ENCODE measurements at regions not wholly inside any gene's neighbourhood (a gene's known extent, or its start where the extent isn't known, plus 50 kb on each side); places are given as distances from the start of the nearest gene placed in this dataset.

DNA sequence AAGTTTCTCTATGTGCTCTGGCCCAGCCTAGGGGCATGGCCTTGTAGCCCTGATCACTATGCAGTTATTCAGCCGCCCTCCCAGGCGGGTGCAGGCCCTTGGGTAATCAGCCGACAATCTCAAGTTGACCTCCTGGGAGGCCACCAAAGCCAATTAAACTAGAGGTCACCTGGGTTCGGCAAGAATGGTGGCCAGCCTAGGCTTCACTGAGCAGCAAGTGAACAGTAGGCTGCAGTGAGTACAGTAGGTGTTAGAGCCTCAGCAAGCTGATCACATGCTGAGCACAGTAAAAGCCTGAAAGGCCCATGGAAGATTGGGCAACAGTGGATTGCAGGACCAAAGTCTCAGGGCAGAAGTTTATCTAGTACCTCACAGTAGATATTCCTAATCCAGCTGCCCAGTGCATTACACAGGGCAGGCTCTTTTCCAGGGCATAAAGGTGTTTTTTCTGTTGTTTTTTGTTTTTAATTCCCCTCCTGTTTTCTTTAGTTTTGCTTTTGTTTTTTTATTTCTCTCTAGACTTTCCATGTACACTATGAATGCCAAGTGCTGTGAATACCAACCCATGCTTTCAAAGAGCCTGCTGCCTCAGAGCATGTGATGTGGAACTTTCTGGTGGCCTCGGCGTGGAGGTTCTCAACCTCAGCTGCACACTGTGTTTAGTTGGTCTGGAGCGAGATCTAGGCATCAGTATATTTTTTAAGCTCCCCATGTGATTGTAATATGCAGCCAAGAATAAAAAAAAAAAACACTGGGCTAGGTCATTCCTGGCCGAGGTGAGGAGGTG, 55.9 kb upstream of the ATL2 start (continued):
- TF ChIP-seq, protein P1, sequence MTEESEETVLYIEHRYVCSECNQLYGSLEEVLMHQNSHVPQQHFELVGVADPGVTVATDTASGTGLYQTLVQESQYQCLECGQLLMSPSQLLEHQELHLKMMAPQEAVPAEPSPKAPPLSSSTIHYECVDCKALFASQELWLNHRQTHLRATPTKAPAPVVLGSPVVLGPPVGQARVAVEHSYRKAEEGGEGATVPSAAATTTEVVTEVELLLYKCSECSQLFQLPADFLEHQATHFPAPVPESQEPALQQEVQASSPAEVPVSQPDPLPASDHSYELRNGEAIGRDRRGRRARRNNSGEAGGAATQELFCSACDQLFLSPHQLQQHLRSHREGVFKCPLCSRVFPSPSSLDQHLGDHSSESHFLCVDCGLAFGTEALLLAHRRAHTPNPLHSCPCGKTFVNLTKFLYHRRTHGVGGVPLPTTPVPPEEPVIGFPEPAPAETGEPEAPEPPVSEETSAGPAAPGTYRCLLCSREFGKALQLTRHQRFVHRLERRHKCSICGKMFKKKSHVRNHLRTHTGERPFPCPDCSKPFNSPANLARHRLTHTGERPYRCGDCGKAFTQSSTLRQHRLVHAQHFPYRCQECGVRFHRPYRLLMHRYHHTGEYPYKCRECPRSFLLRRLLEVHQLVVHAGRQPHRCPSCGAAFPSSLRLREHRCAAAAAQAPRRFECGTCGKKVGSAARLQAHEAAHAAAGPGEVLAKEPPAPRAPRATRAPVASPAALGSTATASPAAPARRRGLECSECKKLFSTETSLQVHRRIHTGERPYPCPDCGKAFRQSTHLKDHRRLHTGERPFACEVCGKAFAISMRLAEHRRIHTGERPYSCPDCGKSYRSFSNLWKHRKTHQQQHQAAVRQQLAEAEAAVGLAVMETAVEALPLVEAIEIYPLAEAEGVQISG (CRISPR knock-in tag; IDR thresholded peaks at IDR 0.05): peak; percentile 90
- TF ChIP-seq ZNF343 (CRISPR knock-in tag; IDR thresholded peaks at IDR 0.05) (peak; percentile 99), ZNF484 (CRISPR knock-in tag; IDR thresholded peaks at IDR 0.05; ENCODE audit: borderline replicate concordance, low read depth) (no peak), ZFP36L1 (CRISPR knock-in tag; IDR thresholded peaks at IDR 0.05) (no peak; the same call in 1 of the 2 replicates), ADNP (CRISPR knock-in tag; IDR thresholded peaks at IDR 0.05) (0 out of 2 replicates have a peak, but pooled peaks have one; percentile 48), ZNF891 (CRISPR knock-in tag; IDR thresholded peaks at IDR 0.05) (no peak; the same call in 1 of the 2 replicates), NFE2L1 (CRISPR knock-in tag; IDR thresholded peaks at IDR 0.05; ENCODE audit: borderline replicate concordance) (no peak), ZEB1 (IDR thresholded peaks at IDR 0.05; ENCODE audit: insufficient replicate concordance, low read depth) (no peak), NCOR1 (IDR thresholded peaks at IDR 0.05; ENCODE audit: borderline replicate concordance, low read length) (peak; percentile 100), ZMAT3 (CRISPR knock-in tag; conservative IDR thresholded peaks at IDR 0.05) (peak; percentile 92), KMT2A (CRISPR knock-in tag; IDR thresholded peaks at IDR 0.05) (peak; percentile 62; the same call in 1 of the 2 replicates), ZNF496 (CRISPR knock-in tag; IDR thresholded peaks at IDR 0.05; ENCODE audit: insufficient replicate concordance) (no peak), RORA (CRISPR knock-in tag; IDR thresholded peaks at IDR 0.05) (no peak), MTA1 (CRISPR knock-in tag; IDR thresholded peaks at IDR 0.05; ENCODE audit: borderline replicate concordance) (peak; percentile 92), TERF1 (CRISPR knock-in tag; IDR thresholded peaks at IDR 0.05) (no peak), ZFAT (CRISPR knock-in tag; conservative IDR thresholded peaks at IDR 0.05) (no peak), ELF3 (CRISPR knock-in tag; IDR thresholded peaks at IDR 0.05) (peak; percentile 91)
- TF ChIP-seq, protein P2, sequence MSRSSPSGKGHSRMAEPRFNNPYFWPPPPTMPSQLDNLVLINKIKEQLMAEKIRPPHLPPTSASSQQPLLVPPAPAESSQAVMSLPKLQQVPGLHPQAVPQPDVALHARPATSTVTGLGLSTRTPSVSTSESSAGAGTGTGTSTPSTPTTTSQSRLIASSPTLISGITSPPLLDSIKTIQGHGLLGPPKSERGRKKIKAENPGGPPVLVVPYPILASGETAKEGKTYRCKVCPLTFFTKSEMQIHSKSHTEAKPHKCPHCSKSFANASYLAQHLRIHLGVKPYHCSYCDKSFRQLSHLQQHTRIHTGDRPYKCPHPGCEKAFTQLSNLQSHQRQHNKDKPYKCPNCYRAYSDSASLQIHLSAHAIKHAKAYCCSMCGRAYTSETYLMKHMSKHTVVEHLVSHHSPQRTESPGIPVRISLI (CRISPR knock-in tag; IDR thresholded peaks at IDR 0.05; ENCODE audit: borderline replicate concordance): peak; percentile 81
- TF ChIP-seq, protein P3, sequence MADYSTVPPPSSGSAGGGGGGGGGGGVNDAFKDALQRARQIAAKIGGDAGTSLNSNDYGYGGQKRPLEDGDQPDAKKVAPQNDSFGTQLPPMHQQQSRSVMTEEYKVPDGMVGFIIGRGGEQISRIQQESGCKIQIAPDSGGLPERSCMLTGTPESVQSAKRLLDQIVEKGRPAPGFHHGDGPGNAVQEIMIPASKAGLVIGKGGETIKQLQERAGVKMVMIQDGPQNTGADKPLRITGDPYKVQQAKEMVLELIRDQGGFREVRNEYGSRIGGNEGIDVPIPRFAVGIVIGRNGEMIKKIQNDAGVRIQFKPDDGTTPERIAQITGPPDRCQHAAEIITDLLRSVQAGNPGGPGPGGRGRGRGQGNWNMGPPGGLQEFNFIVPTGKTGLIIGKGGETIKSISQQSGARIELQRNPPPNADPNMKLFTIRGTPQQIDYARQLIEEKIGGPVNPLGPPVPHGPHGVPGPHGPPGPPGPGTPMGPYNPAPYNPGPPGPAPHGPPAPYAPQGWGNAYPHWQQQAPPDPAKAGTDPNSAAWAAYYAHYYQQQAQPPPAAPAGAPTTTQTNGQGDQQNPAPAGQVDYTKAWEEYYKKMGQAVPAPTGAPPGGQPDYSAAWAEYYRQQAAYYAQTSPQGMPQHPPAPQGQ (CRISPR knock-in tag; IDR thresholded peaks at IDR 0.05; ENCODE audit: borderline replicate concordance): peak; percentile 79; the same call in 1 of the 2 replicates
- TF ChIP-seq, protein P4, sequence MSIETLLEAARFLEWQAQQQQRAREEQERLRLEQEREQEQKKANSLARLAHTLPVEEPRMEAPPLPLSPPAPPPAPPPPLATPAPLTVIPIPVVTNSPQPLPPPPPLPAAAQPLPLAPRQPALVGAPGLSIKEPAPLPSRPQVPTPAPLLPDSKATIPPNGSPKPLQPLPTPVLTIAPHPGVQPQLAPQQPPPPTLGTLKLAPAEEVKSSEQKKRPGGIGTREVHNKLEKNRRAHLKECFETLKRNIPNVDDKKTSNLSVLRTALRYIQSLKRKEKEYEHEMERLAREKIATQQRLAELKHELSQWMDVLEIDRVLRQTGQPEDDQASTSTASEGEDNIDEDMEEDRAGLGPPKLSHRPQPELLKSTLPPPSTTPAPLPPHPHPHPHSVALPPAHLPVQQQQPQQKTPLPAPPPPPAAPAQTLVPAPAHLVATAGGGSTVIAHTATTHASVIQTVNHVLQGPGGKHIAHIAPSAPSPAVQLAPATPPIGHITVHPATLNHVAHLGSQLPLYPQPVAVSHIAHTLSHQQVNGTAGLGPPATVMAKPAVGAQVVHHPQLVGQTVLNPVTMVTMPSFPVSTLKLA (IDR thresholded peaks at IDR 0.05): no peak
